KMS-11 (cell line): ENCODE measurements at regions not wholly inside any gene's neighbourhood (a gene's known extent, or its start where the extent isn't known, plus 50 kb on each side); places are given as distances from the start of the nearest gene placed in this dataset.

Source experiments
- H2AFZ ChIP-seq: fragments of 200-600 bp; sonication (generic); 2 replicates; pipeline ENCODE4 v1.6.1; 2016; ENCODE audit warnings: antibody characterized with exemption, mixed run types, low read depth
- H3K27ac ChIP-seq: fragments of 200-600 bp; sonication (generic); 2 replicates; pipeline ENCODE4 v1.6.1; 2016; ENCODE audit warnings: mild to moderate bottlenecking, mixed run types
- H3K27me3 ChIP-seq: fragments of 200-600 bp; sonication (generic); 2 replicates; pipeline ENCODE4 v1.6.1; 2017; ENCODE audit warnings: mild to moderate bottlenecking, low read depth, mixed run types, moderate library complexity; ENCODE audit not compliant: insufficient read depth
- H3K36me3 ChIP-seq: fragments of 200-600 bp; sonication (generic); 2 replicates; pipeline ENCODE4 v1.6.1; 2017; ENCODE audit warnings: mild to moderate bottlenecking, mixed run types; ENCODE audit not compliant: insufficient read depth
- H3K4me1 ChIP-seq: fragments of 200-600 bp; sonication (generic); 2 replicates; pipeline ENCODE4 v1.6.1; 2016; ENCODE audit warnings: mild to moderate bottlenecking, low read depth, mixed run types; ENCODE audit not compliant: poor library complexity, severe bottlenecking
- H3K4me2 ChIP-seq: fragments of 200-600 bp; sonication (generic); 2 replicates; pipeline ENCODE4 v1.7.0; 2016; ENCODE audit warnings: mild to moderate bottlenecking, mixed run types
- H3K4me3 ChIP-seq: fragments of 200-600 bp; sonication (generic); IDR thresholded peaks from 2 replicates; pipeline ENCODE4 v1.6.1; 2017; ENCODE audit warnings: low read depth, low read length, mixed read lengths; ENCODE audit not compliant: insufficient read depth
- H3K79me2 ChIP-seq: fragments of 200-600 bp; sonication (generic); 2 replicates; pipeline ENCODE4 v1.6.1; 2016; ENCODE audit warnings: low read depth, mixed run types; ENCODE audit not compliant: insufficient read depth
- H3K9ac ChIP-seq: fragments of 200-600 bp; sonication (generic); 2 replicates; pipeline ENCODE4 v1.6.1; 2016; ENCODE audit warnings: mild to moderate bottlenecking, mixed run types
- H4K20me1 ChIP-seq: fragments of 200-600 bp; sonication (generic); 2 replicates; pipeline ENCODE4 v1.6.1; 2016; ENCODE audit warnings: mild to moderate bottlenecking, mixed run types; ENCODE audit not compliant: insufficient read depth
- CTCF ChIP-seq: fragments of 200-600 bp; sonication (generic); conservative IDR thresholded peaks from 2 replicates; pipeline ENCODE4 v1.6.1; 2017; ENCODE audit warnings: low read depth, mild to moderate bottlenecking, antibody characterized with exemption, low read length, moderate library complexity, mixed read lengths

DNA sequence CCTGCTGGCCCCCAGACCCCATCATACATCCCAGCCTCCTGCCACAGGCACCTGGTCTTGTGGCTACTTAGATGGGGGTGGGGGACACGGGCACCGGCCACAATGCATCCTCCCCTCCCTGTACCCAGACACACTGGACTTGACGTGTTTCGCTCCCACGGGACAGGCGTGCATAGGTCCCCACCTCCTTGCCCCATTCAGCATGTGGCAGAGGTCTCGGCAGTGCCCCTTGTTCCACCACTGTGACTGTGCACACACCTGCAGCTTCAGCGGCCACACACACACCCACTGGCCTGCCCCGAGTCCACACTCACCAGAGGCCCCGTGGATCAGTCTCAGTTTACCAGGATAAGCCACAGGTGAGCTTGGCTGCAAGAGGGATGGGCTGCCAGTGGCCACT, 109.6 kb downstream of the ENGASE start:
- TF ChIP-seq CTCF = no peak
- Histone ChIP-seq H3K27ac (no peak overlapping the region), H3K36me3 (no peaks in the 10 kb centered on the region), H3K4me3 (no peak overlapping the region), H3K4me1 (no peaks in the 10 kb centered on the region), H2AFZ (no peak overlapping the region), H3K9ac (no peak overlapping the region), H3K4me2 (no peak overlapping the region), H3K27me3 (peaks cover 91% of the 10 kb centered on the region), H4K20me1 (no peaks in the 10 kb centered on the region), H3K79me2 (no peaks in the 10 kb centered on the region)

DNA sequence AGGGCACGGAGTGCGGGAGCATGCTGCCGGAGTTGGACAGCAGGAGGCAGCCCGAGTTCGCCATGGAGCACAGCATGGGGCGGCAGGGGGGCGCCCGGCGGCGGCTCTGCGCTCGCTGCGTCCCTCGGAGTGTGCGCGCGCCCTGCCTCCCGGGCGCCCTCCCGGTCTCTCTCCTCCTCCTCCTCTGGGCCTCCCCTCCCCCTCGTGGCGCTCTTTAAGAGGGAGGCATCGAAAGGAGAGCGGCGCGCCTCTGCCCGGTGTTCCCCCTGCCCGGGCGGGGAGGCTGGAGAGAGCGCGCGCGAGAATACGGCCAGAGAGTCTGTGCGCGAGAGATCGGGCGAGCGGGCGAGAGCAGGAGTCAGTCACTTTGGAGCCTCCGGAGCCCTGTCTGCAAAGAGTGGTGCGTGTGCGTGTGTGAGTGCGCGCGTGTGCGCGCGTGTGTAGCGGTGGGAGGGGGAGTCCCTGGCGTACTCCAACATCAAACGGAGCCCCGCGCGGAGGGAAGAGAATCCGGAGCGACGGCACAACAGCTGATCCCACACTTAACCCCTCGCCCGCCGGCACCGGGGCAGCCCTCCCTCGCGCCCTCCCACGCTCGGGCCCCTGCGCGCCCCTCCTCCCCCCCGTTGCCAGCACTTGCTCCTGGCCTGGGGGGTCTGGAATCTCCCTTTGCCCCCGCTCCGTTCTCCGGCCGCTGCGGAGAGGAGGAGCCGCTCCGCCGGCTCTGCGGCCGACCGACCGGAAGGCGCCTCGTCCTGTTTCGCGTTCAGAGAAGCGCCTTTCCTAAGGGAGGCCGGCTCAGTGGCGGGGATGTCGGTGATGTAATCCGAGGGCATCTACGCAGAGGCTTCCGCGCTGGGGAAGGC, 108.9 kb downstream of the ENGASE start:
- Histone ChIP-seq H3K4me2 (no peak overlapping the region), H3K4me1 (no peaks in the 10 kb centered on the region), H3K27me3 (peaks cover 91% of the 10 kb centered on the region), H3K36me3 (no peaks in the 10 kb centered on the region), H4K20me1 (no peaks in the 10 kb centered on the region), H3K9ac (no peak overlapping the region), H3K27ac (no peak overlapping the region), H2AFZ (no peak overlapping the region), H3K4me3 (no peak overlapping the region), H3K79me2 (no peaks in the 10 kb centered on the region)
- TF ChIP-seq CTCF = no peak

- no peak overlapping the region for H2AFZ ChIP-seq
- no peak overlapping the region for H3K4me3 ChIP-seq
- no peaks in the 10 kb centered on the region for H4K20me1 ChIP-seq
- no peak overlapping the region for H3K4me2 ChIP-seq
- no peak overlapping the region for H3K9ac ChIP-seq
- H3K27me3 ChIP-seq = peaks cover 91% of the 10 kb centered on the region
- no peak overlapping the region for H3K27ac ChIP-seq
- no peaks in the 10 kb centered on the region for H3K36me3 ChIP-seq
- H3K79me2 ChIP-seq = no peaks in the 10 kb centered on the region
- no peak for TF ChIP-seq CTCF
- H3K4me1 ChIP-seq = no peaks in the 10 kb centered on the region
Measured at GRCh38 chr17:79183043-79183292, 108.3 kb downstream of the ENGASE start.

DNA sequence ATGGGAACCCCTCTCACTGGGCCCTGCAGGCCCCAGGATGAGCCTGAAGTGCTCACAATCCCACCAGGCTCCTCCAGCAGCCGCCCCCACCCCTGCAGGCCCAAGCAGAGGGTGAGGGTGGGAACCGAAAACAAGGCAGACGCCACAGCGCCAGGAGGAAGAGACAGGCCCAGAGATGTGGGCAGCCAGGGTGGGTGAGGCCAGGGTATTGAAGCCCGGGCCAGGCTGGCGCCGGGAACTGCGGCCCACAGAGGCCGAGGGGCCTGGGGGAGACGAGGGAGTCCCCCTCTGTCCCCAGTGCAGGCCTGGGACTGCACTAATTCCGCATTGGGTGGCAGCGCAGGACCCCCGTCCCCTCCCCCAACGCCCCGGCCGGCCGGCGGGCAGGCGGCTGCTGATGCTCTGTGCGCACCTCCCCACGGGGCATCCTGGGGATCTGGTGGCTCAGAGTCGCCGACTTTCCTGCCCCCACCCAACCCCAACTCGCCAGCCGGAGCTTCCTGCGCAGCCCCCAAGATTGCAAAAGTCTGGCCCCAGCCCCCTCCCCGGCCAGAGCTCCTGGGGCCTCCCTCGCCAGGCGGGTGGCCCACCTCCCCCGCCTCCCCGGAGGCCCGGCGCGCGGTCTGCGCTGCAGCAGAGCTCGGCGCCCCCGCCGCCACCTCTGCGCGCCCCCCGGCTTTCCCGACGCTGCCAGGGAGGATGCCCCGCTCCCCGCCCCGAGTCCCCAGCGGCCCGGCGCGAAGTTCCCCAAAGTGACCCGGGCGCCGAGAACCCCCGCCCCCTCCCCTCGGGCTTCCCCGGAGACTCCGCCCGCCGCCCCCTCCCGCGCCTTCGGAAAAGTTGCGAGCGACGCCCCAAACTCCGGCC, 107.8 kb downstream of the ENGASE start:
- Histone ChIP-seq H3K9ac (no peak overlapping the region), H4K20me1 (no peaks in the 10 kb centered on the region), H3K27me3 (peaks cover 92% of the 10 kb centered on the region), H3K27ac (no peak overlapping the region), H3K4me1 (no peaks in the 10 kb centered on the region), H2AFZ (no peak overlapping the region), H3K79me2 (no peaks in the 10 kb centered on the region), H3K4me2 (no peak overlapping the region), H3K4me3 (no peak overlapping the region), H3K36me3 (no peaks in the 10 kb centered on the region)
- no peak for TF ChIP-seq CTCF
